ENCODE measurements at regions not wholly inside any gene's neighbourhood (a gene's known extent, or its start where the extent isn't known, plus 50 kb on each side); places are given as distances from the start of the nearest gene placed in this dataset.

GRCh38 chr4:83929550-83929949 lies 393.6 kb downstream of the GPAT3 start (continued):
- no peak for TF ChIP-seq BCLAF1 (IDR thresholded peaks at IDR 0.05; ENCODE audit: borderline replicate concordance in 1 of 2, control insufficient read depth in 1 of 2, low read depth in 2 of 2, low read length in 1 of 2)
- no peak for TF ChIP-seq KLF1 (tag; IDR thresholded peaks at IDR 0.05)
- TF ChIP-seq NFRKB (IDR thresholded peaks at IDR 0.05; ENCODE audit: low read depth) = no peak
- no peak for TF ChIP-seq DLX4 (CRISPR knock-in tag; IDR thresholded peaks at IDR 0.05)
- no peak for TF ChIP-seq SRF (CRISPR knock-in tag; IDR thresholded peaks at IDR 0.05)
- TF ChIP-seq PKNOX1 (IDR thresholded peaks at IDR 0.05) = no peak
- TF ChIP-seq E2F5 (CRISPR knock-in tag; IDR thresholded peaks at IDR 0.05) = no peak
- TF ChIP-seq KLF16 (IDR thresholded peaks at IDR 0.05) = no peak

Data from K562 (cell line).